ENCODE measurements at regions not wholly inside any gene's neighbourhood (a gene's known extent, or its start where the extent isn't known, plus 50 kb on each side); places are given as distances from the start of the nearest gene placed in this dataset.
A peak's percentile ranks its signal among the peaks of the same experiment; 100 is the strongest.

- Histone ChIP-seq H3K9me3 (no peaks in the 10 kb centered on the region), H3K4me1 (peaks cover 50% of the 10 kb centered on the region), H3K27me3 (no peaks in the 10 kb centered on the region), H3K36me3 (no peaks in the 10 kb centered on the region), H3K4me3 (no peak overlapping the region), H3K27ac (no peak overlapping the region)
- DNase-seq (ENCODE audit: low spot score in 2 of 2) = peak in 1 of 2 donors; percentile 47
- no peak for TF ChIP-seq POLR2AphosphoS5 (IDR thresholded peaks at IDR 0.05)
- TF ChIP-seq POLR2A (IDR thresholded peaks at IDR 0.05) = no peak
- TF ChIP-seq EP300 (IDR thresholded peaks at IDR 0.05) = no peak
- TF ChIP-seq, protein P1, sequence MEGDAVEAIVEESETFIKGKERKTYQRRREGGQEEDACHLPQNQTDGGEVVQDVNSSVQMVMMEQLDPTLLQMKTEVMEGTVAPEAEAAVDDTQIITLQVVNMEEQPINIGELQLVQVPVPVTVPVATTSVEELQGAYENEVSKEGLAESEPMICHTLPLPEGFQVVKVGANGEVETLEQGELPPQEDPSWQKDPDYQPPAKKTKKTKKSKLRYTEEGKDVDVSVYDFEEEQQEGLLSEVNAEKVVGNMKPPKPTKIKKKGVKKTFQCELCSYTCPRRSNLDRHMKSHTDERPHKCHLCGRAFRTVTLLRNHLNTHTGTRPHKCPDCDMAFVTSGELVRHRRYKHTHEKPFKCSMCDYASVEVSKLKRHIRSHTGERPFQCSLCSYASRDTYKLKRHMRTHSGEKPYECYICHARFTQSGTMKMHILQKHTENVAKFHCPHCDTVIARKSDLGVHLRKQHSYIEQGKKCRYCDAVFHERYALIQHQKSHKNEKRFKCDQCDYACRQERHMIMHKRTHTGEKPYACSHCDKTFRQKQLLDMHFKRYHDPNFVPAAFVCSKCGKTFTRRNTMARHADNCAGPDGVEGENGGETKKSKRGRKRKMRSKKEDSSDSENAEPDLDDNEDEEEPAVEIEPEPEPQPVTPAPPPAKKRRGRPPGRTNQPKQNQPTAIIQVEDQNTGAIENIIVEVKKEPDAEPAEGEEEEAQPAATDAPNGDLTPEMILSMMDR (IDR thresholded peaks at IDR 0.05) = no peak
- WGBS = 55% methylated on average over 6 of the region's 9 CpGs
These were observed 267.7 kb downstream of the GADD45G start for GRCh38 chr9:89872426-89872912.

DNA sequence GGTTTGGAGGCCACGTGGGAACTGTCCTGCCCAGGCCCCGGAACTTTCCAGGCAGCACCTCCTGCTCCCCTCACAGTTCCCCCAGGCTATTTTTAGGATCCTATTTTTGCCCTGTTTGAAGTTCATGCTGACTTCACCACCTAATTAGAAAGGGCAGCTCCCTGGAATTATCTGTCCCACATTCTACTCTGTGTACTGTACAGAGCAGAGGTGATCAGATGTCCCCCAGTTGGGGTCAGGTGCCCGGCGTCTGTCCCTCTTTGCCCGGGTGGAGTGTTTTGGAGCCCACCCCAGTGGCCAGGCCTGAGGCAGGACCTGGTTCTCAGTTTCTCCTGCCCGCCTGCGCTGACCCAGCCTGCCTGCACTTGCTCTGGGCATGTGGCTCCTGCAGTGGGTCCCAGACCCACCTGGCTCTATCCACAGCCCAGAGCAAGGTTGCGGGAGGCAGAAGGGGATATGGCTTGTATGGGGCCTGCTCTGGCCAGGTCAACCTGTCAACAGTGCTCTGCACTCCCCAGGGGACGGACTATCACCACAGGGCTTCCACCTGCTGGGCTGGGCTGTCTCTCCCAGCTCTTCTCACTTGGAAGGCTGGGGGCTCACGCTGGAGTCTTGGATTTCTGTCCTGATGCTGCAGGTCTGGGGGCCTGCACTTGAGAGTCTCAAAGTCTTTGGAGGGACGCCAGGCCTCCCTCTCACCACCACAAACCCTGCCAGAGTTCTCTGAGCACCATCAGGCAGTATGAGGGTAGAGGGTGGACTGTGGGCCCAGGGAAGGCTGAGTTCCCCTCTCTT, 268.3 kb downstream of the GADD45G start:
- no peaks in the 10 kb centered on the region for H3K27me3 ChIP-seq
- H3K27ac ChIP-seq = no peak overlapping the region
- peaks cover 57% of the 10 kb centered on the region for H3K4me1 ChIP-seq
- DNase-seq (ENCODE audit: low spot score in 2 of 2) = peak; percentile 33 to 61
- H3K9me3 ChIP-seq = no peaks in the 10 kb centered on the region
- WGBS = 71% methylated on average over 10 of the region's 11 CpGs
- TF ChIP-seq, protein P1 (IDR thresholded peaks at IDR 0.05) = no peak
- TF ChIP-seq POLR2AphosphoS5 (IDR thresholded peaks at IDR 0.05) (no peak), POLR2A (IDR thresholded peaks at IDR 0.05) (no peak), EP300 (IDR thresholded peaks at IDR 0.05) (no peak)
- H3K4me3 ChIP-seq = no peak overlapping the region
- no peaks in the 10 kb centered on the region for H3K36me3 ChIP-seq

DNA sequence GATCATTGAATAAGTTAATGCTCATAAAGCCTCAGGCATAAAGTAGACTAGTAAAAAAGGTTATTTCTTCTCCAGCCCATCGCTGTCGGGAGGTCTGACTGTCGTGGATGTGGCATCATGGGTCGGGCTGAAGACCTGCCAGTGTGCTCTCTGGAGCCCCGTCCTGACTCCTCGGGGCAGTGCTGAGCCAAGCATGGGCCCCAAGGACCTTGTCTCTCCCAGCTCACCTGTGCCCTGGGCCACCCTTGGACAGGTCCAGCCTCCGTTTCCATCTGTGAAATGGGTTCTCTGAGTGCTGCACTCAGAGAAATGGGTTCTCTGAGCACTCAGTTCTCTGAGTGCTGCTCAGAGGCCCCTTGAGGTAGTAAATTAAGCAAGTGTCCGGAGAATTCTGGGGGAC, 269.0 kb downstream of the GADD45G start:
- 94% methylated on average over 8 of the region's 8 CpGs for WGBS
- TF ChIP-seq POLR2AphosphoS5 (IDR thresholded peaks at IDR 0.05) (no peak), EP300 (IDR thresholded peaks at IDR 0.05) (no peak), POLR2A (IDR thresholded peaks at IDR 0.05) (no peak)
- TF ChIP-seq, protein P1 (IDR thresholded peaks at IDR 0.05) = no peak

GRCh38 chr9:89874351-89875321, 269.8 kb downstream of the GADD45G start:
- Histone ChIP-seq H3K27ac (peak overlapping the region; percentile 19), H3K27me3 (no peaks in the 10 kb centered on the region), H3K4me1 (peaks cover 72% of the 10 kb centered on the region), H3K4me3 (no peak overlapping the region), H3K9me3 (no peaks in the 10 kb centered on the region), H3K36me3 (no peaks in the 10 kb centered on the region)
- WGBS = 47% methylated on average over 13 of the region's 18 CpGs
- TF ChIP-seq POLR2AphosphoS5 (IDR thresholded peaks at IDR 0.05) = no peak
- no peak for TF ChIP-seq EP300 (IDR thresholded peaks at IDR 0.05)
- TF ChIP-seq, protein P1 (IDR thresholded peaks at IDR 0.05) = no peak
- no peak for TF ChIP-seq POLR2A (IDR thresholded peaks at IDR 0.05)
- peak; percentile 30 to 64 for DNase-seq (ENCODE audit: low spot score in 2 of 2)

More for the DNA sequence above, 269.0 kb downstream of the GADD45G start:
- H3K27ac ChIP-seq = no peak overlapping the region
- no peaks in the 10 kb centered on the region for H3K27me3 ChIP-seq
- H3K36me3 ChIP-seq = no peaks in the 10 kb centered on the region
- no peaks in the 10 kb centered on the region for H3K9me3 ChIP-seq
- H3K4me3 ChIP-seq = no peak overlapping the region
- H3K4me1 ChIP-seq = peaks cover 64% of the 10 kb centered on the region
- DNase-seq (ENCODE audit: low spot score in 2 of 2) = peak in 1 of 2 donors; percentile 38

Measured in suprapubic skin (tissue), 4 donors.